Brain microvascular endothelial cell (primary cell): ENCODE measurements at regions not wholly inside any gene's neighbourhood (a gene's known extent, or its start where the extent isn't known, plus 50 kb on each side); places are given as distances from the start of the nearest gene placed in this dataset.

ENCODE experiments used
- DNase-seq: peaks from one replicate; pipeline ENCODE4 v3.0.0-alpha.2; 2020
- H3K27ac ChIP-seq: fragments of 250-450 bp; sonication (Bioruptor Pico); 2 replicates; pipeline ENCODE4 v1.5.1; 2020; ENCODE audit warnings: mild to moderate bottlenecking, moderate library complexity
- H3K27me3 ChIP-seq: fragments of 250-450 bp; sonication (Bioruptor Pico); replicated peaks from 2 replicates; pipeline ENCODE4 v1.5.1; 2020; ENCODE audit warnings: mild to moderate bottlenecking
- H3K36me3 ChIP-seq: fragments of 250-450 bp; sonication (Bioruptor Pico); replicated peaks from 2 replicates; pipeline ENCODE4 v1.5.1; 2020; ENCODE audit warnings: mild to moderate bottlenecking
- H3K4me3 ChIP-seq: 2 replicates; pipeline ENCODE4 v1.5.1; 2011; ENCODE audit warnings: low read depth, mild to moderate bottlenecking, control low read depth, low read length, moderate library complexity
- CTCF ChIP-seq: IDR thresholded peaks from 2 replicates; pipeline ENCODE4 v1.5.1; 2011; ENCODE audit warnings: low read depth, mild to moderate bottlenecking, moderate library complexity, low read length, control low read depth, inconsistent platforms; ENCODE audit errors: missing control alignments
- in situ Hi-C: cut with HindIII; loops from 2 replicates; pipeline ENCODE4 v1.10.0; 2017; ENCODE audit warnings: low sequenced_read_pairs, low pct_ligation_motif_present

GRCh38 chr4:112978691-112979472, 70.6 kb upstream of the ANK2 start:
- peak; percentile 37 for DNase-seq
- Histone ChIP-seq H3K27ac (no peak overlapping the region), H3K36me3 (no peaks in the 10 kb centered on the region), H3K27me3 (no peaks in the 10 kb centered on the region), H3K4me3 (no peak overlapping the region)
- no peak for TF ChIP-seq CTCF
- in situ Hi-C loops, result no loop called here

GRCh38 chr4:112979881-112980421, 69.5 kb upstream of the ANK2 start:
- H3K27ac ChIP-seq, result no peak overlapping the region
- H3K27me3 ChIP-seq, result no peaks in the 10 kb centered on the region
- DNase-seq, result no peak
- no peak overlapping the region for H3K4me3 ChIP-seq
- no peak for TF ChIP-seq CTCF
- no peaks in the 10 kb centered on the region for H3K36me3 ChIP-seq
- in situ Hi-C loops, result no loop called here

- Histone ChIP-seq H3K36me3 (no peaks in the 10 kb centered on the region), H3K4me3 (no peak overlapping the region), H3K27ac (no peak overlapping the region), H3K27me3 (no peaks in the 10 kb centered on the region)
- in situ Hi-C loops, result no loop called here
- TF ChIP-seq CTCF, result no peak
- DNase-seq, result no peak
These were observed 66.8 kb upstream of the ANK2 start for GRCh38 chr4:112982680-112983079.

- TF ChIP-seq CTCF, result no peak
- H3K27me3 ChIP-seq, result no peaks in the 10 kb centered on the region
- no peaks in the 10 kb centered on the region for H3K36me3 ChIP-seq
- H3K27ac ChIP-seq, result no peak overlapping the region
- in situ Hi-C loops, result no loop called here
- no peak overlapping the region for H3K4me3 ChIP-seq
- no peak for DNase-seq
These were observed 54.6 kb upstream of the ANK2 start for GRCh38 chr4:112994732-112995464.
